Testis (tissue), 2 donors: ENCODE measurements at regions not wholly inside any gene's neighbourhood (a gene's known extent, or its start where the extent isn't known, plus 50 kb on each side); places are given as distances from the start of the nearest gene placed in this dataset.

Experiments used
- DNase-seq: peaks from one replicate; pipeline ENCODE4 v3.0.0-alpha.2; 2019
- H3K27ac ChIP-seq, 2 donors: fragments of 200-600 bp; sonication (generic); one replicate each; pipeline ENCODE4 v1.5.1; 2019
- H3K27me3 ChIP-seq: fragments of 200-600 bp; sonication (generic); one replicate; pipeline ENCODE4 v1.5.1; 2019
- H3K36me3 ChIP-seq: fragments of 200-600 bp; sonication (generic); one replicate; pipeline ENCODE4 v1.5.1; 2017; ENCODE audit warnings: low read depth; ENCODE audit errors: missing control alignments
- H3K4me1 ChIP-seq: fragments of 200-600 bp; sonication (generic); one replicate; pipeline ENCODE4 v1.5.1; 2019
- H3K4me3 ChIP-seq, 2 donors: fragments of 200-600 bp; sonication (generic); one replicate each; pipeline ENCODE4 v1.5.1; 2017 to 2019
- H3K9me3 ChIP-seq: fragments of 200-600 bp; sonication (generic); one replicate; pipeline ENCODE4 v1.5.1; 2017
- CTCF ChIP-seq, 3 experiments: fragments of 450-650 bp in 2 of 3; fragments of 200-600 bp in 1 of 3; sonication (generic) in 1 of 3; IDR thresholded peaks; one replicate each; pipeline ENCODE4 v1.5.1; 2016 to 2019; ENCODE audit warnings: antibody characterized with exemption in 3 of 3, mild to moderate bottlenecking in 2 of 3, moderate library complexity in 1 of 3
- POLR2A ChIP-seq: fragments of 450-650 bp; IDR thresholded peaks from one replicate; pipeline ENCODE4 v1.6.1; 2017; ENCODE audit warnings: antibody characterized with exemption, mild to moderate bottlenecking, moderate library complexity
- WGBS, 2 donors: methylation state at CpG; one replicate each; pipeline ENCODE4 v1.1.5; 2018; 5-methylcytosine and 5-hydroxymethylcytosine counted together
- intact Hi-C: fragments of 100-400 bp; cut with DNase I; formaldehyde crosslinking; loops from one replicate; pipeline ENCODE4 v1.15.1; 2023; ENCODE audit warnings: low total_unique reads

GRCh38 chr21:22881131-22881530, 1882.9 kb downstream of the NCAM2 start:
- Histone ChIP-seq H3K4me3 (no peak overlapping the region), H3K4me1 (no peaks in the 10 kb centered on the region), H3K27me3 (no peaks in the 10 kb centered on the region), H3K27ac (no peak overlapping the region), H3K36me3 (no peaks in the 10 kb centered on the region), H3K9me3 (no peaks in the 10 kb centered on the region)
- 62 to 66% methylated on average over 4 of the region's 4 CpGs for WGBS, 2 donors
- TF ChIP-seq POLR2A (no peak), CTCF (IDR thresholded peaks at IDR 0.05) (no peak)
- DNase-seq = no peak
- intact Hi-C loops = no loop called here

- 85 to 90% methylated on average over 4 of the region's 4 CpGs for WGBS, 2 donors
- Histone ChIP-seq H3K36me3 (no peaks in the 10 kb centered on the region), H3K4me1 (no peaks in the 10 kb centered on the region), H3K27me3 (no peaks in the 10 kb centered on the region), H3K27ac (no peak overlapping the region), H3K4me3 (no peak overlapping the region), H3K9me3 (no peaks in the 10 kb centered on the region)
- TF ChIP-seq POLR2A (no peak), CTCF (IDR thresholded peaks at IDR 0.05) (no peak)
- no peak for DNase-seq
- intact Hi-C loops = no loop called here
These were observed 1886.9 kb downstream of the NCAM2 start for GRCh38 chr21:22885079-22885478.

GRCh38 chr21:22885614-22886013, 1887.4 kb downstream of the NCAM2 start:
- DNase-seq = no peak
- H3K27ac ChIP-seq = no peak overlapping the region
- H3K4me1 ChIP-seq = no peaks in the 10 kb centered on the region
- TF ChIP-seq CTCF (IDR thresholded peaks at IDR 0.05) (no peak), POLR2A (no peak)
- H3K4me3 ChIP-seq = no peak overlapping the region
- H3K9me3 ChIP-seq = no peaks in the 10 kb centered on the region
- no peaks in the 10 kb centered on the region for H3K27me3 ChIP-seq
- intact Hi-C loops = no loop called here
- H3K36me3 ChIP-seq = no peaks in the 10 kb centered on the region

GRCh38 chr21:22889445-22889844, 1891.2 kb downstream of the NCAM2 start:
- TF ChIP-seq CTCF (IDR thresholded peaks at IDR 0.05) = no peak
- no peak for TF ChIP-seq POLR2A
- no peak for DNase-seq
- H3K4me1 ChIP-seq = no peaks in the 10 kb centered on the region
- H3K27ac ChIP-seq = no peak overlapping the region
- intact Hi-C loops = no loop called here
- no peak overlapping the region for H3K4me3 ChIP-seq
- no peaks in the 10 kb centered on the region for H3K27me3 ChIP-seq
- no peaks in the 10 kb centered on the region for H3K9me3 ChIP-seq
- no peaks in the 10 kb centered on the region for H3K36me3 ChIP-seq
- WGBS, 2 donors = 59 to 75% methylated on average over 2 of the region's 2 CpGs

- TF ChIP-seq POLR2A (no peak), CTCF (IDR thresholded peaks at IDR 0.05) (no peak)
- 86 to 88% methylated on average over 2 of the region's 2 CpGs for WGBS, 2 donors
- H3K4me1 ChIP-seq = no peaks in the 10 kb centered on the region
- intact Hi-C loops = no loop called here
- DNase-seq = no peak
- H3K4me3 ChIP-seq = no peak overlapping the region
- no peaks in the 10 kb centered on the region for H3K27me3 ChIP-seq
- no peak overlapping the region for H3K27ac ChIP-seq
- H3K36me3 ChIP-seq = no peaks in the 10 kb centered on the region
- H3K9me3 ChIP-seq = no peaks in the 10 kb centered on the region
These were observed 1892.4 kb downstream of the NCAM2 start for GRCh38 chr21:22890656-22891055.
